ENCODE measurements at regions not wholly inside any gene's neighbourhood (a gene's known extent, or its start where the extent isn't known, plus 50 kb on each side); places are given as distances from the start of the nearest gene placed in this dataset.
"Not testable (repeated sequence)": the region's sequence is repeated elsewhere in the genome, so short reads cannot be mapped to it uniquely, and the experiment has no call there.

GRCh38 chr1:219039682-219040154 lies 134.0 kb upstream of the LYPLAL1 start:
- no peak for DNase-seq (ENCODE audit: low read depth, low spot score)

DNA sequence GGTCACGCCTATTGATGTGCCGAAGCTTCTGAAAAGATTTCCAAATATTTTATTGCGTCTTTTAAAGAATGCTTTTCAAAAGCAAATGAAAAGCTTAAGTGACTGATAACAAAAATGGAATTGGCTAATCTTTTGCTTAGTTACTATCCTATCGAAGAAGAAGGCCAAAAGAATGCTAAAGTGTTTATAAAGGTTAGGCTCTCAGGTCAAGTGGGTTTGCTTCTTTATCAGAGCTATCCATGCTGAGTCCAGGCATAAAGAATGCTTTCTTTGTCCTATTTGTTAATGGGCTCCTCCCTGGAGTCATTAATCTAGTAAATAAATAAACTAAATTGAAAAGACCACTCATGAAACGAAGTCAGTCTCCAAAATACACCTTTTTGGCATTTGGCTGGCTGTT lies 133.4 kb upstream of the LYPLAL1 start:
- DNase-seq (ENCODE audit: low read depth, low spot score), result no peak

GRCh38 chr1:219041141-219041540 lies 132.5 kb upstream of the LYPLAL1 start:
- DNase-seq (ENCODE audit: low read depth, low spot score), result peak; percentile 36

- DNase-seq (ENCODE audit: low read depth, low spot score), result peak; percentile 22
Measured at GRCh38 chr1:219041818-219042217, 131.9 kb upstream of the LYPLAL1 start.

DNA sequence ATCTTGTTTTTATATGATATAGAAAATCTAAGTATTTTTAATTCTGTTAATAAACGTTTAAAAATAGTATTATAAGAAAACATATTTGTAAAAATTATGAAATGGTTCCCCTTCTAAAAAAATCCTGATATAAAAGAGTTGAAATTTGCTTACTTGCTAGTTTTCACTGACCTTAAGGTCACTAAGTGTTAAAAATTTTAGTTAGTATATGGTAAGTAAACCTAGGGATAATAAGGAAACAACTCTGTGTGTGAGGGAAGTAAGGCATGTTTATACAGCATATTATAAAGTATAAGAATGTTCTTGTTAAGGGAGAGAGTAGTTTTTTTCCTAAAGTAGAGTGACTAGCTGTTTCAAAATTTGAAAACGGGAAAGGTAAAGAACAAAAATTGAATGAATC lies 130.9 kb upstream of the LYPLAL1 start:
- no peak for DNase-seq (ENCODE audit: low read depth, low spot score)

DNA sequence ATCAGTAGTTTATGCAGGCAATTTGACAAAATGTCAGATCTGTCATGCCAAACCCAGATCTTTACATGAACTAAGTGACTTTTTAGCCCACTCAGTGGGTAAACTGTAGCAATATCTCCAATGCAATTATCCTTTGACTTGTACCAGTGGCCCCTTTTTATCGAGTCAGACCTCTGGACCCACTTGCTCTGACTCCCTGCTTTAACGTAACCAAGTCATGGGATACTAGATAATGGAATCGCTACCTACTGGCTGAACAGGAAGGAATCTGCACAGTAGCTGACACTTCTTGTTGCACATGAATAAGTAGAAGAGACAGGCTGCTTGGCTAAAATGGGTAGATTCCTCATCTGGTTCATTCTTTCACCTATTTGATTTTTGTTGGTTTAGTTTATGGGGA lies 128.4 kb upstream of the LYPLAL1 start:
- DNase-seq (ENCODE audit: low read depth, low spot score), result no peak

- DNase-seq (ENCODE audit: low read depth, low spot score), result no peak
Measured at GRCh38 chr1:219049501-219049900, 124.2 kb upstream of the LYPLAL1 start.

DNA sequence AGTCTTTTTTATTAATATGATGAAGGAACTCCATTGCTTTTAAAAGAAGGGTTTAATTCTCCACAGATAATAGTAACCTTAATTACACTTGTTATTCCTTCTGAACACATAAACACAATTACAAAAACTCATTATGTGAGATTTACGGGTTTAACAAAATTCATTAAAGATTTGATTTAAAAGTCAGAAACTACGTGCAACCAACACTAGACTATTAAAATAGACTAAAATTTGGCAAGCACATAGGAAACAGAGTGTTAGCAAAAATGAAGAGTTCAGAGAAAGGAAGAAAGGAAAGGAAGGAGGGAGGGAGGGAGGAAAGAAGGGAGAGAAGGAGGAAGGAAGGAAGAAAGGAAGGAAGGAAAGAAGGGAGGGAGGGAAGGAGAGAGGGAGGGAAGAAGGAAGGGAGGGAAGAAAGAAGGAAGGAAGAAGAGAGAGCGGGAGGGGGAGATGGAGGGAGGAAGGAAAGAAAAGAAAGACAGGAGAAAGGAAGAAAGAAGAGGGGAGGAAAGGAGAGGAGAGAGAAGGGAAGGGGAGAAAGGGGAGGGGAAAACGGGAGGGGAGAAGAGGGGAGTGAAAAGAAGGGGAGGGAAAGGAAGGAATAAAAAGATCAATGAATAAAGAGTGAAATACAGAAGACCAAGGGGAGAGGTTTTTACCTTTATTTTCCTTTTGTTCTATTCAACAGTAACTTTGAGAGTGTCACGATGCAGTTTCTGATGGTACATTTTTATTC lies 123.4 kb upstream of the LYPLAL1 start:
- DNase-seq (ENCODE audit: low read depth, low spot score), result no peak

GRCh38 chr1:219050822-219051125 lies 122.9 kb upstream of the LYPLAL1 start:
- DNase-seq (ENCODE audit: low read depth, low spot score), result no peak

- DNase-seq (ENCODE audit: low read depth, low spot score), result no peak
Measured at GRCh38 chr1:219051547-219051946, 122.1 kb upstream of the LYPLAL1 start.

GRCh38 chr1:219058891-219059820 lies 114.5 kb upstream of the LYPLAL1 start:
- DNase-seq (ENCODE audit: low read depth, low spot score), result no peak

- no peak for DNase-seq (ENCODE audit: low read depth, low spot score)
Measured at GRCh38 chr1:219060798-219061197, 112.9 kb upstream of the LYPLAL1 start.

DNA sequence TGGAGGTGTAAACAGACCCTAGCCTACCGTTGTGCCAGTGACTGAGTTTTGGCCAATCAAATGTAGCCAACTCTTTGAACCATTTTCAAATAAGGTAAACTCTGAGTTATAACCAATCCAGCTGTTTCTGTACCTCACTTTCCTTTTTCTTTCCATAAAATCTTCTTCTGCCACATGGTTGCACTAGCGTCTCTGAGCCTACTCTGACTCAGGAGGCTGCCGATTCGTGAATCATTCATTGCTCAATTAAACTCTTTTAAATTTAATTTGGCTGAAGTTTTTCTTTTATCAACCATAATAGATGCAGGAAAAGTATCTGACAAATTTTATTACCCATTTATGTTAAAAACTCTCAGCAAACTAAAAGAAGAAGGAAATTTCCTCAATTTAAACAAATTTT lies 111.5 kb upstream of the LYPLAL1 start:
- DNase-seq (ENCODE audit: low read depth, low spot score), result no peak

DNA sequence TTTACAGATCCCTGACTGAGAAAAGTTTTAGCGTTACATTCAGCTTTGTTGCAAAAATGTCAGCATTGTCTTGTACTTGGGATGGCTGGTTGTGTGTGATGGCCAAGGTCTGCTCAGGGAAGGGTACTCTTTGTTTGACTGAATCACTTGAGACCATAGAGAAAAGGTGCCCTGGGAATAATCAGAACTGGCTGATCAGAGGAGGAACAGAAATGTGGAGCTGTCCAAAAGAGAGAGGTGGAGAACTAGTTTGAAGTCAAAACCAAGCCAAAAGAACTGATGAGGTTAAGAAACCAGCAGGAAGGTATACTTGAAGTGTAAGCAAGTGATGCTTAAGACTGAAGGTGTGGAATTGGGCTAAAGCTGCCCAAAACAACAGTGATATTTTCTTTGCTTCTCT lies 107.6 kb upstream of the LYPLAL1 start:
- peak; percentile 17 for DNase-seq (ENCODE audit: low read depth, low spot score)

DNA sequence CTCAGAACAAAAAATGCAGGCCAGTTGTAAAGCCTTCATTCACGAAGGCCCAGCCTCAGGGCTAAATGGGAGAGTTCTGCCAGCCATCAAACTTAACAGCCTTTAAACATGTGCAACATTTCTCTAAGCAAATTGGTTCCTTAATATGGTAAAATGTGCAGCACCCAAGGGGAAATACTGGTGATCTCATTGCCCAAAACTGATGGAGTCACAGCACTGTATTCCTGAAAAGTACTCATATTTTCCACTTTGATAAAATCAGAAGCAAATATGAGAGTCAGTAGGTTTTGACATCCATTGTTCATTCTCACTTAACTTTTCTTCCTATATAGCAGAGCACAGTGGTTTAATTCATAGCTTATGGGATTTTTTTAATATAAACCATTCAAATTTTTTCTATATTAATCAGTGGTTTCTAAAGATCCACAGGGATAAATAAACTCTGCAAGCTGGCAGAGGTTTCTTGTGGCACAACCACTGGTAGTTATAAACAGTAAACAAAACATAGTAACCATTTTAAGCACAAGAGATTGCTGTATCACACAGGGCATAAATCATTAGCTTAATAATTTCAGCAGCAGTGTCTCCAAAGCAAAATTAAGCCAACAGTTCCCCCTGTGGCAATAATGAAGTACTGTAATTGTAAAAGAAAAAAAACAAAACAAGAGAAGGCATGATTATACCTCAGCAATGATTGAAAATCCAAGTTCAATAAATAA lies 106.9 kb upstream of the LYPLAL1 start:
- peak; percentile 72 for DNase-seq (ENCODE audit: low read depth, low spot score)

DNA sequence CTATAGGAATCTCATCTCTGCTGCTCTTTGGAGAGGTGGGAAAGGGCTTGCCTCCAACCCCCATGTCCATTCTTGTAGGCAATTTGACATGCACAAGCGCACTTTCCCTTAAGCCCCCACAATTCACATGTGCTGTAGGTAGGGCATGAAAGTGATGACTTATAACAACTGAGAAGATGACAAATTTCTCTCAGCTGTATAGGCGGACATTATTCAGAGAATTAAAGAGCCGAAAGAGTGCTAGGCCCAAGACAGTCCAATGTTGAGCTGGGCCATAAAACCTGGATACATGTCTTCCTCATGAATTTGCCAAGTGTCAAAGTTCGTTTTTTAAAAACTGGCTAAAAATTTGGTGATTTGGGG lies 106.3 kb upstream of the LYPLAL1 start:
- no peak for DNase-seq (ENCODE audit: low read depth, low spot score)

DNA sequence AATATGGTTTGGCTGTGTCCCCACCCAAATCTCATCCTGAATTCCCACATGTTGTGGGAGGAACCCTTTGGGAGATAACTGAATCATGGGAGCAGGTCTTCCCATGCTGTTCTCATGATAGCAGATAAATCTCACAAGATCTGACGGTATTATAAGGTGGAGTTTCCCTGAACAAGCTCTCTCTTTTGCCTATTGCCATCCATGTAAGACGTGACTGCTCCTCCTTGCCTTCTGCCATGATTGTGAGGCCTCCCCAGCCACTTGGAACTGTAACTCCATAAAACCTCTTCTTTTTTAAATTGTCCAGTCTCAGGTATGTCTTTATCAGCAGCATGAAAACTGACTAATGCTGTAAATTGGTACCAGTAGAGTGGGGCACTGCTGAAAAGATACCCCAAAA lies 103.3 kb upstream of the LYPLAL1 start:
- not testable (repeated sequence) for DNase-seq (ENCODE audit: low read depth, low spot score)

DNA sequence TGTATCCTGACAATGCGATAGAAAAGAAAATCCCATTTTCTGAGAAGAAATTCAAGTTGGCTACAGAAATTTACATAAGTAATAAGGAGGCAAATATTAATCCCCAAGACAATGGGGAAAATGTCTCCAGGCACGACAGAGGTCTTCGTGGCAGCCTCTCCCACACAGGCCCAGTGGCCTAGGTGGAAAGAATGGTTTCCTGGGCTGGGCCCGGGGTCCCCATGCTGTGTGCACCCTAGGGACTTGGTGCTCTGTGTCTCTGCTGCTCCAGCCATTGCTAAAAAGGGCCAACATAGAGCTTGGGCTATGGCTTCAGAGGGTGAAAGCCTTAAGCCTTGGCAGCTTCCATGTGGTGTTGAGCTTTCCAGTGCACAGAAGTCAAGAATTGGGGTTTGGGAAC lies 102.5 kb upstream of the LYPLAL1 start:
- DNase-seq (ENCODE audit: low read depth, low spot score), result no peak

DNA sequence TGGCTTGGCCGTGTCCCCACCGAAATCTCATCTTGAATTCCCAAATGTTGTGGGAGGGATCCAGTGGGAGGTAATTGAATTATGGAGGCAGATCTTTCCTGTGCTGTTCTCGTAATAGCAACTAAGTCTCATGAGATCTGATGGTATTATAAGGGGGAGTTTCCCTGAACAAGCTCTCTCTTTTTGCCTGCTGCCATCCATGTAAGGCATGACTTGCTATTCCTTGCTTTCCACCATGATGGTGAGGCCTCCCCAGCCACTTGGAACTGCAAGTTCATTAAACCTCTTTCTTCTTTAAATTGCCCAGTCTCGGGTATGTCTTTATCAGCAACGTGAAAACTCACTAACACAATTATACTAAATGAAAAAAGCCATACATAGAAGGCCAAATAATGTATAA lies 101.3 kb upstream of the LYPLAL1 start:
- no peak for DNase-seq (ENCODE audit: low read depth, low spot score)

DNA sequence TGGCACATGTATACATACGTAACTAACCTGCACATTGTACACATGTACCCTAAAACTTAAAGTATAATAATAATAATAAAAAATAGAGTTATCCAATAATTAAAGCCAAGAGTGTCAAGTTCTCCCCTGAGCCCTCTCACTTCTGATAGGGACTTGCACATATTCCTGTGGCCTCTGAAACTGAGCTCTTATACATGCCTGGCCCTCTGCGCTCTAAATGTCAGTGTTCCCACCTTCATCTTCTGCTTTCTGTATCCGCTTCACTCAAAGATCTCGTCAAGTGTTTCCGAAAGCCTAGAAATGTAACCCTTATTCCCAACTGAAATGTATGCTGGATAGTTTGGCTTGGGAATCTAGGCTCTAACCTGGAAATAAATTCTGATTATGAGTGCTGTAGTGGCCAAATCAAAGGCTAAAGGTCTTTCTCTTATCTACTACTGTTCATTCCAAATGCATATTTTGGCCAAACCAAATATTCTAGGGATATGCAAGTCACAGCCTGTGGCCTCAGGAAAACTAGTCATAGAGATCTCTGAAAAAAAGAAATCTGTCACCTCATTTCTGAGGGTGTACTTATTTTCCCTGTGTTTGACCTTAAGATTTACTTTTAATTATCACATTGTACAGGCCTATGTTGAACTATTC lies 99.5 kb upstream of the LYPLAL1 start:
- DNase-seq (ENCODE audit: low read depth, low spot score), result no peak

DNA sequence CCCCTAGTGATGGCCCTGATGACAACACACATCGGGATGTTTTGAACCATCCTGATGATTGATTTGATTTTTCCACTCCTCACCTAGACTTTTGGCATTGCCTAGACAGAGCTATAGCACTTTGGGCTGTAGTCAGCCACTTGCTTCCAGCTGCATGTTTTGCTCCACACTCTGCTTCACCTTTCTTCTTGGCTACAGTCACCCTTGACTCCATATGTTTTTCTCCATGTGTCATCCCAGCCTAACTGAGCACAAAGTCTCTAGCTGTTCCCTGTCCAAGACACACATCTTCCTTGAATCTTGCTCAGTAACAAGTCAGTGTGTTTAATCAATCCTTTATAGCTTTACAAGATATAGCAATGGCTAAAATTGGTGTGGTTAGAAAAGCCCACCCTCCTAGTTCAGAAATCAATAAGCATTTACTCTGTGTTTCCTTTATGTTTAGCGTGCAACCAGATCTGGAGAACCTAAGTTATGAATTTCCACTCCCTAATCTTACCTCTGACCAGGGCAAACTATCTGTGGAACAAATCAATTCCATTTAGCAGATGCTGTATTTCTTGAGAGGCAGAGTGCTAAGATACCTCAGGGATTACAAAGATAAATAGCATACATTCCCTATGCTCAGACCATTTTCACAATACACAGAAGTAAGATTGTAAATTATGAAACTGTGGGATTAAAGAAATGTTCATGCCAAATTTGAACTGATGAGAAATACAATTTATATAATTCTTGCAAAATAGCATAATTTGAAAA lies 98.4 kb upstream of the LYPLAL1 start:
- DNase-seq (ENCODE audit: low read depth, low spot score), result no peak

Measured in astrocyte of the hippocampus (primary cell).